GM10248 (cell line): ENCODE measurements at regions not wholly inside any gene's neighbourhood (a gene's known extent, or its start where the extent isn't known, plus 50 kb on each side); places are given as distances from the start of the nearest gene placed in this dataset.

ENCODE experiments used
- CTCF ChIA-PET: fragments of 300-600 bp; sonication (Branson Sonifier 250); formaldehyde crosslinking; extraction: SDS; loops from one replicate; lab custom pipeline; 2021; ENCODE audit warnings: antibody characterized with exemption; lab: Yijun Ruan, JAX
- POLR2A ChIA-PET: fragments of 350-650 bp; sonication (Branson Sonifier 250); formaldehyde crosslinking; extraction: SDS; loops from one replicate; lab custom pipeline; 2020; ENCODE audit warnings: antibody characterized with exemption; lab: Yijun Ruan, JAX
- DNase-seq: peaks from one replicate; pipeline ENCODE4 v3.0.0; 2012; ENCODE audit errors: extremely low spot score
- TF ChIP-seq, protein P1 (sequence below): IDR thresholded peaks from 2 replicates; pipeline ENCODE4 v1.5.1; 2012; ENCODE audit warnings: mild to moderate bottlenecking, low read depth; ENCODE audit errors: extremely low read depth, missing control alignments, control extremely low read depth

DNA sequence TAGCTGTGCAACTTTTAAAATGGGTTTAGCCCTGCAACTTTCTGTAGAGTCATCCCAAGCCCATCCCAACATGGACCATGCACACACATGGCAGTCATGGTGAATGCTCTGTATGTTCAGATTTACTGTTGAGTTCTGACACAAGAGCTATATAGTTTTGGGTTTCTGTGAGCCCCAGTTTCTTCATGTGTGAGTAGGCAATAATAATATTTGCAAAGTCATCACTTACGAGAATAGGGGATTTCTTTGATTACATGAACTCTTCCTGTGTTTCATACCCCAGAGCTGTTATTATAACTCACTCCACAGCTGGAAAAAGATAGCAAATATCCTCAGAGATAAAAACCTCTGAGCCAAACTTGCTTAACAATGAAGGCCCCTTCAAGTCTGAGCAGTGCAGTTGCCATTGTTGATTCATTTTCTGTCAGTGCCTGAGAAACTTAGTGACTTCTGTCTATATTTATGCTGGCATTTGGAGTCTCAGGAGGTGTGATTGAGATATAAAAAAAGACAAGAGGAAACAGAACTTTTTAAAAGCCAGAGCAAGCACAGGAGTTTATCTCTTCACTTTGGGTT is 767.9 kb upstream of the API5 start:
- CTCF ChIA-PET = interaction anchor here (1.5 kb wide), 1 partner anchor 134 kb away, joined by 3 read pairs; no protein-coding TSS in a partner anchor
- POLR2A ChIA-PET = no interaction called here
- TF ChIP-seq, protein P1, sequence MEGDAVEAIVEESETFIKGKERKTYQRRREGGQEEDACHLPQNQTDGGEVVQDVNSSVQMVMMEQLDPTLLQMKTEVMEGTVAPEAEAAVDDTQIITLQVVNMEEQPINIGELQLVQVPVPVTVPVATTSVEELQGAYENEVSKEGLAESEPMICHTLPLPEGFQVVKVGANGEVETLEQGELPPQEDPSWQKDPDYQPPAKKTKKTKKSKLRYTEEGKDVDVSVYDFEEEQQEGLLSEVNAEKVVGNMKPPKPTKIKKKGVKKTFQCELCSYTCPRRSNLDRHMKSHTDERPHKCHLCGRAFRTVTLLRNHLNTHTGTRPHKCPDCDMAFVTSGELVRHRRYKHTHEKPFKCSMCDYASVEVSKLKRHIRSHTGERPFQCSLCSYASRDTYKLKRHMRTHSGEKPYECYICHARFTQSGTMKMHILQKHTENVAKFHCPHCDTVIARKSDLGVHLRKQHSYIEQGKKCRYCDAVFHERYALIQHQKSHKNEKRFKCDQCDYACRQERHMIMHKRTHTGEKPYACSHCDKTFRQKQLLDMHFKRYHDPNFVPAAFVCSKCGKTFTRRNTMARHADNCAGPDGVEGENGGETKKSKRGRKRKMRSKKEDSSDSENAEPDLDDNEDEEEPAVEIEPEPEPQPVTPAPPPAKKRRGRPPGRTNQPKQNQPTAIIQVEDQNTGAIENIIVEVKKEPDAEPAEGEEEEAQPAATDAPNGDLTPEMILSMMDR = no peak
- DNase-seq = no peak

DNA sequence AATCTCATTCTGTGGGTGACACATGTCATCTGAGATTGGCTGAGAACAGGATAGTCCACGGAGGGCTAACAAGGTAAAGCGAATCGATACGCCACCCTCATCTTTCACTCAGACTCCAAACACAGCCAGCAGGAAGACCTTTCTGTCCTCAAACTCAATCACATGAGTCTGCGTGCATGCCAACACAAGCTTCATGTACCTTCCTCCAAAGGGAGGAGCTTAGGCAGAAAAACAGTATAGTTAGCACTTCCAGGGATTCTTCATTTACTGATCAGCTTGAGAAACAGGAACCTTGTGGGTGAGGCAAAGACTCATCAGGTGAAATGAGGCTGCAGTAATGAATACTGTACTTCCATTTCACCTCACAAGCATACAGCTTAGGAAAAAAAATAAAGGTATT is 767.1 kb upstream of the API5 start:
- POLR2A ChIA-PET = no interaction called here
- DNase-seq = no peak
- CTCF ChIA-PET = interaction anchor here (0.8 to 2.2 kb wide), 3 partner anchors 9 to 31 kb away, joined by 3 to 7 read pairs (median 4); no protein-coding TSS in a partner anchor
- TF ChIP-seq, protein P1 = no peak

DNA sequence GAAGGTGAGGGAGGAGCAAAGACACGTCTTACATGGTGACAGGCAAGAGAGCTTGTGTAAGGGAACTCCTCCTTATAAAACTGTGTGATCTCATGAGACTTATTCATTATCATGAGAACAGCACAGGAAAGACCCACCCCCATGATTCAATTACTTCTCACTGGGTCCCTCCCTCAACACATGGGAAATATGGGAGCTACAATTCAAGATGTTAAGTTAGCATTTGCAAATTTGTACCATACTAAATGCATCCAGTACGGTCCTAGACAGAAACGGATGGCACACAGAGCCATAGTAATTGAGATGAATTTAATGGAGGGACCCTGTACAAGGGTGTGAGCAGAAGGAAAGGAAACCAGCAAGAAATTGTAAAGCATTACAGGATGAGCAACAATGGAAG is 765.8 kb upstream of the API5 start:
- POLR2A ChIA-PET = no interaction called here
- CTCF ChIA-PET = interaction anchor here (0.9 to 2.2 kb wide), 3 partner anchors 10 to 21 kb away, joined by 3 to 7 read pairs (median 3); no protein-coding TSS in a partner anchor
- DNase-seq = no peak
- TF ChIP-seq, protein P1 = no peak

DNA sequence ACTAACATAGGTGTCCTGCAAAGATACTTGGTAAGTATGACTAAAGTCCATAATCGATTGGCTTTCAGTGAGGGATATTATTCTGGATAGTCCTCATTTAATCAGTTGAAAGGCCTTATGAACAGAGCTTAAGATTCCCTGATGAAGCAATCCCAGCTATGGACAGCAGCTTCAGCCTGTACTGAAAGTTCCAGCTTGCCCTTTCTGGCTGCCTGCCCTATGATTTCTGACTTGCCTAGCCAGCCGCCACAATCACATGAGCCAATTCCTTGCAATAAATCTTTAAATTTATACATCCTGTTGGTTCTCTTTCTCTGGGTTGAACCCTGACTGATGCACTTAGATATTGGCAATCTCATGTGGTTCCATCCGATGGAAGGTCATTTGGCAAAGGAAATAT is 759.0 kb upstream of the API5 start:
- POLR2A ChIA-PET = no interaction called here
- TF ChIP-seq, protein P1 = no peak
- DNase-seq = no peak
- CTCF ChIA-PET = no interaction called here

DNA sequence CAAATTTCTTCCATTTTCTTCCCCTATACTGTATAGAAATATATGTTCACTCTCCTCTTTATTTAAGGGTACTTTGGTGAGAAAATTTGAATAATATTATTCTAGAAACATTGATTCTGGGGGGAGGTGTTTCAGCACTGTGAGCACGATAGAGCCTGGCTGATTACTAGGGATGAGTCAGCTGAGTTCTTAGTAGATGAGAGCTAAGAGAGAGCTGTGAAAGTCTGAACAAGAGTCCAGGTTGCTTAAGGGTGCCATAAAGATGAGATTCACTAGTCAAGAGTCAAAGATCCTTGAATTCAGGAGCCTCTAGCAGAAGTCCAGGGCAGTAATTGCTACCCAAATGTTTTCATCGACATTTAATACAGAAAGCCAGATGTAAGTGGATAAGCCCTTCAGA is 756.6 kb upstream of the API5 start:
- POLR2A ChIA-PET = no interaction called here
- CTCF ChIA-PET = interaction anchor here (1.5 kb wide), 1 partner anchor 10 kb away, joined by 3 read pairs; no protein-coding TSS in a partner anchor
- DNase-seq = no peak
- TF ChIP-seq, protein P1 = no peak

DNA sequence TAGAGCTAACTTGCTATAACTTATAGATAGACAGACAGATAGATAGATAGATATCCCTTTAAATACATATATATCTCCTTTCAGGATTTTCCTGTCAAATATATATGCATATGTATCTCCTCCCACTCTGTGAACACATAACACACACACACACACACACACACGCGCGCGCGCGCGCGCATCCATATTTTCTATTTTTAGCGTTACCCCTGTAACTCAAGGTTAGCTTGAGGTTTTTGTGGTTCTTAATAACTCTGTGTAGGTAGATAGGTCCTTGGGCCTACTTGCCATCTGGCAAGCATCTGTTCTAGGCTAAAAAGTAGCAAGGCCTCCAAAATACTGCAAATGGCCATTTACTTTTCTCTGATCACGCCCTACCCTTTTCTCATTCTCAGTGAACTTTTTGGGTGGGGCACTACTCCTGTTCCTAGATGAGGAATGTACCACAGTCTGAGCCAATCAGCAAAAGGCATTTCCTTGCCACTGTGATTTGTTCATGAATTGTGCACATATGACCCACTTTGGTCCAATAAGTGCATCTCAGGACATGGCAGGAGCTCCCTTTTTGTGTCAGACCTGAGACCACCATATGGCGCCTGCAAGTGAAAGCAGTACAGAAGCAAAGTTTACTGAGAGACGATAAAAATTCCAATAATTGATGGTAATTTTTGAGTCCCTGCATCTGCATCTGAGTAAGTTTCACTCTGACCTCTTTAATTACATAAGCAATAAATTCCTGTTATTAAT is 740.5 kb upstream of the API5 start:
- ChIA-PET CTCF (interaction anchor here (1.3 kb wide), 1 partner anchor 47 kb away, joined by 4 read pairs; no protein-coding TSS in a partner anchor), POLR2A (no interaction called here)
- TF ChIP-seq, protein P1 = no peak
- no peak for DNase-seq
